ENCODE measurements at regions not wholly inside any gene's neighbourhood (a gene's known extent, or its start where the extent isn't known, plus 50 kb on each side); places are given as distances from the start of the nearest gene placed in this dataset.
"Not testable (repeated sequence)": the region's sequence is repeated elsewhere in the genome, so short reads cannot be mapped to it uniquely, and the experiment has no call there.

DNA sequence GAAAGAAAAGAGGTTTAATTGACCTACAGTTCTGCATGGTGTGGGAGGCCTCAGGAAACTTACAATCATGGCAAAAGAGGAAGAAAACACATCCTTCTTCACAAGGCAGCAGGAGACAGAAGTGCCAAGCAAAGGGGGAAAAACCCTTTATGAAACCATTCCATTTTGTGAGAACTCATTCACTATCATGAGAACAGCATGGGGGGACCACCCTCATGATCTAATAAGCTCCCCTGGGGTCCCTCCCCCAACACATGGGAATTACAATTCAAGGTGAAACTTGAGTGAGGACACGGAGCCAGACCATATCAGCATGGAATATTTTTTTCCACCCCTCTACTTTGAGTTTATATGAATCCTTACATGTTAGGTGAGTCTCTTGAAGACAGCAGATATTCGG is 173.7 kb downstream of the PHF2 start:
- Histone ChIP-seq H3F3A (ENCODE audit: insufficient read depth, low read depth) (no peaks in the 10 kb centered on the region), H3K27ac (no peak overlapping the region), H3K36me3 (ENCODE audit: low read depth) (no peaks in the 10 kb centered on the region), H3K4me3 (no peak overlapping the region), H3K4me1 (replicated peaks; ENCODE audit: insufficient read depth) (no peaks in the 10 kb centered on the region), H3K79me2 (ENCODE audit: low read depth) (no peaks in the 10 kb centered on the region), H3K27me3 (ENCODE audit: insufficient read depth, low read depth) (0 out of 2 replicates have a peak, but pooled peaks cover 3% of the 10 kb centered on the region), H2AFZ (no peak overlapping the region), H3K9me2 (ENCODE audit: insufficient read depth) (no peaks in the 10 kb centered on the region), H3K9me3 (ENCODE audit: insufficient read depth, low read depth) (peaks cover 3% of the 10 kb centered on the region; the same call in 1 of the 2 replicates), H4K20me1 (ENCODE audit: insufficient read depth) (no peaks in the 10 kb centered on the region), H3K4me2 (no peak overlapping the region)
- BruUV-seq (replicated peaks) = no TSS peak
- intact Hi-C loops (cut with micrococcal nuclease; ENCODE audit: unreplicated experiment) = no loop called here
- DNase-seq = no peak
- POLR2A ChIA-PET (ENCODE audit: unreplicated experiment) = no interaction called here
- TF ChIP-seq, protein P1, sequence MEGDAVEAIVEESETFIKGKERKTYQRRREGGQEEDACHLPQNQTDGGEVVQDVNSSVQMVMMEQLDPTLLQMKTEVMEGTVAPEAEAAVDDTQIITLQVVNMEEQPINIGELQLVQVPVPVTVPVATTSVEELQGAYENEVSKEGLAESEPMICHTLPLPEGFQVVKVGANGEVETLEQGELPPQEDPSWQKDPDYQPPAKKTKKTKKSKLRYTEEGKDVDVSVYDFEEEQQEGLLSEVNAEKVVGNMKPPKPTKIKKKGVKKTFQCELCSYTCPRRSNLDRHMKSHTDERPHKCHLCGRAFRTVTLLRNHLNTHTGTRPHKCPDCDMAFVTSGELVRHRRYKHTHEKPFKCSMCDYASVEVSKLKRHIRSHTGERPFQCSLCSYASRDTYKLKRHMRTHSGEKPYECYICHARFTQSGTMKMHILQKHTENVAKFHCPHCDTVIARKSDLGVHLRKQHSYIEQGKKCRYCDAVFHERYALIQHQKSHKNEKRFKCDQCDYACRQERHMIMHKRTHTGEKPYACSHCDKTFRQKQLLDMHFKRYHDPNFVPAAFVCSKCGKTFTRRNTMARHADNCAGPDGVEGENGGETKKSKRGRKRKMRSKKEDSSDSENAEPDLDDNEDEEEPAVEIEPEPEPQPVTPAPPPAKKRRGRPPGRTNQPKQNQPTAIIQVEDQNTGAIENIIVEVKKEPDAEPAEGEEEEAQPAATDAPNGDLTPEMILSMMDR (conservative IDR thresholded peaks at IDR 0.05) = no peak
- TF ChIP-seq EZH2 (IDR thresholded peaks at IDR 0.05; ENCODE audit: low read depth) = no peak
- CTCF ChIA-PET = no interaction called here

DNA sequence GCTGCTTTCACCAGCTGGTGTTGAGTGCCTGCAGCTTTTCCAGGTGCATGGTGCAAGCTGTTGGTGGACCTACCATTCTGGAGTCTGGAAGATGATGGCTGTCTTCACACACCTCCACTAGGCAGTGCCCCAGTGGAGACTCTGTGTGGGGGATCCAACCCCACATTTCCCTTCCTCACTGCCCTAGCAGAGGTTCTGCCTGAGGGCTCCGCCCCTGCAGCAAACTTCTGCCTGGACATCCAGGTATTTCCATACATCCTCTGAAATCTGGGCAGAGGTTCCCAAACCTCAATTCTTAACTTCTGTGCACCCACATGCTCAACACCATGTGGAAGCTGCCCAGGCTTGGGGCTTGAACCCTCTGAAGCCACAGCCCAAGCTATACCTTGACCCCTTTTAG is 172.4 kb downstream of the PHF2 start:
- H3K9me2 ChIP-seq (ENCODE audit: insufficient read depth); H3K36me3 ChIP-seq (ENCODE audit: low read depth); H3K4me1 ChIP-seq (replicated peaks; ENCODE audit: insufficient read depth); BruUV-seq (replicated peaks); H3F3A ChIP-seq (ENCODE audit: insufficient read depth, low read depth); DNase-seq; H3K79me2 ChIP-seq (ENCODE audit: low read depth); H3K9me3 ChIP-seq (ENCODE audit: insufficient read depth, low read depth); H3K4me2 ChIP-seq; H4K20me1 ChIP-seq (ENCODE audit: insufficient read depth); H3K27ac ChIP-seq; intact Hi-C loops (cut with micrococcal nuclease; ENCODE audit: unreplicated experiment); H3K4me3 ChIP-seq; POLR2A ChIA-PET (ENCODE audit: unreplicated experiment); CTCF ChIA-PET; H3K27me3 ChIP-seq (ENCODE audit: insufficient read depth, low read depth); H2AFZ ChIP-seq: not testable (repeated sequence)

DNA sequence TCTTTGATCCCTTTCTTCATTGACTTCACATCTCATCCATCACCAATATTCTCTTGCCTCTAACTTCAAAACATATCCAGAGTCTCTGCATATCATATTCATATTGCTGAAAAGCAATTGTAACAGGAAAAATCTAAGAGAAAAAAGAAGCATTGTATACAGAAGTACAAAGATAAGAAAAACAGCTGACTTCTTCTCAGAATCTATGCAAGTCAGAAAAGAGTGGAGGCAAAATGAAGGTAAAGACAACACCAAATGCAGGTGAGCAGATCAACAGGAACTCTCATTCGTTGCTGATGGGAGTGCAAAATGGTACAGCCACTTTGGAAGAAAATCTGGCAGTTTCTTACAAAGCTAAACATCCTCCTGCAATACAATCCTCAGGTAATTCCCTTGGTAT is 155.6 kb downstream of the PHF2 start:
- no peak overlapping the region for H3K27ac ChIP-seq
- H3K4me1 ChIP-seq (replicated peaks; ENCODE audit: insufficient read depth) = no peaks in the 10 kb centered on the region
- H3K4me3 ChIP-seq = no peak overlapping the region
- peaks cover 72% of the 10 kb centered on the region for H3K27me3 ChIP-seq (ENCODE audit: insufficient read depth, low read depth)
- H3K9me2 ChIP-seq (ENCODE audit: insufficient read depth) = no peaks in the 10 kb centered on the region
- H3K9me3 ChIP-seq (ENCODE audit: insufficient read depth, low read depth) = peaks cover 11% of the 10 kb centered on the region; the same call in 1 of the 2 replicates
- no peaks in the 10 kb centered on the region for H4K20me1 ChIP-seq (ENCODE audit: insufficient read depth)
- POLR2A ChIA-PET (ENCODE audit: unreplicated experiment) = no interaction called here
- no peaks in the 10 kb centered on the region for H3K36me3 ChIP-seq (ENCODE audit: low read depth)
- no TSS peak for BruUV-seq (replicated peaks)
- intact Hi-C loops (cut with micrococcal nuclease; ENCODE audit: unreplicated experiment) = no loop called here
- TF ChIP-seq, protein P1 (conservative IDR thresholded peaks at IDR 0.05) = no peak
- no peak for TF ChIP-seq EZH2 (IDR thresholded peaks at IDR 0.05; ENCODE audit: low read depth)
- H3F3A ChIP-seq (ENCODE audit: insufficient read depth, low read depth) = no peaks in the 10 kb centered on the region
- no peak overlapping the region for H2AFZ ChIP-seq
- DNase-seq = no peak
- CTCF ChIA-PET = no interaction called here
- no peak overlapping the region for H3K4me2 ChIP-seq
- H3K79me2 ChIP-seq (ENCODE audit: low read depth) = no peaks in the 10 kb centered on the region

DNA sequence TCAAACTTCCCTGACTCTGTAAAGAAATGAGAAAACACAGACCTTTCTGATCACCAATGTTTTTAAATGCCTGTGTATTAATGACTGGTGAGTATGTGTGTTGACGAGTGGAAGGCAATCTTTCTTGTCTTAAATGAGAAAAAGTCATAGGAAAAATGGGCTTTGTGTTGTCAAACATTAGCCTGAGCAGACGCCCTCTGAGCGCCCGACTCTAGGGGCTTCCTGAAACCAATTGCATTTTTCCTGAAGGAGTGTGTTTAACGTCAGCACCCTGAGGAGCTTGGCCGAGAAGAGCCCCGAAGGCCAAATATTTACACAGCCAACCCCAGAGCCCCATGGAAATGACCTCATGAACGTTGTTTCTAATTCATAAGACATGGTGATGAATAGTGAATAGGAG is 154.3 kb downstream of the PHF2 start:
- intact Hi-C loops (cut with micrococcal nuclease; ENCODE audit: unreplicated experiment) = no loop called here
- TF ChIP-seq EZH2 (IDR thresholded peaks at IDR 0.05; ENCODE audit: low read depth) = no peak
- TF ChIP-seq, protein P1 (conservative IDR thresholded peaks at IDR 0.05) = no peak

More for the DNA sequence above, 154.3 kb downstream of the PHF2 start:
- Histone ChIP-seq H3K27me3 (ENCODE audit: insufficient read depth, low read depth) (peaks cover 86% of the 10 kb centered on the region), H4K20me1 (ENCODE audit: insufficient read depth) (no peaks in the 10 kb centered on the region), H3K4me3 (no peak overlapping the region), H3K27ac (no peak overlapping the region), H3K9me3 (ENCODE audit: insufficient read depth, low read depth) (peaks cover 11% of the 10 kb centered on the region; the same call in 1 of the 2 replicates), H3K36me3 (ENCODE audit: low read depth) (no peaks in the 10 kb centered on the region), H3K4me1 (replicated peaks; ENCODE audit: insufficient read depth) (no peaks in the 10 kb centered on the region), H3K9me2 (ENCODE audit: insufficient read depth) (no peaks in the 10 kb centered on the region), H2AFZ (no peak overlapping the region), H3K4me2 (no peak overlapping the region), H3F3A (ENCODE audit: insufficient read depth, low read depth) (no peaks in the 10 kb centered on the region), H3K79me2 (ENCODE audit: low read depth) (no peaks in the 10 kb centered on the region)
- DNase-seq = no peak
- POLR2A ChIA-PET (ENCODE audit: unreplicated experiment) = interaction anchor here (0.6 kb wide), 1 partner anchor 344 kb away, joined by 7 read pairs; no protein-coding TSS in a partner anchor
- CTCF ChIA-PET = no interaction called here
- BruUV-seq (replicated peaks) = no TSS peak
